Left kidney (tissue), 1 donor: ENCODE measurements at regions not wholly inside any gene's neighbourhood (a gene's known extent, or its start where the extent isn't known, plus 50 kb on each side); places are given as distances from the start of the nearest gene placed in this dataset.
"Not testable (repeated sequence)": the region's sequence is repeated elsewhere in the genome, so short reads cannot be mapped to it uniquely, and the experiment has no call there.

Experiments
- DNase-seq: peaks from one replicate; pipeline ENCODE4 v3.0.0-alpha.2; 2013

- not testable (repeated sequence) for DNase-seq
These were observed 182.5 kb upstream of the FAM20C start for GRCh38 chr7:9919-10318.

- not testable (repeated sequence) for DNase-seq
These were observed 159.6 kb upstream of the FAM20C start for GRCh38 chr7:32565-33280.

GRCh38 chr7:35121-35541, 157.2 kb upstream of the FAM20C start:
- DNase-seq: not testable (repeated sequence)

DNA sequence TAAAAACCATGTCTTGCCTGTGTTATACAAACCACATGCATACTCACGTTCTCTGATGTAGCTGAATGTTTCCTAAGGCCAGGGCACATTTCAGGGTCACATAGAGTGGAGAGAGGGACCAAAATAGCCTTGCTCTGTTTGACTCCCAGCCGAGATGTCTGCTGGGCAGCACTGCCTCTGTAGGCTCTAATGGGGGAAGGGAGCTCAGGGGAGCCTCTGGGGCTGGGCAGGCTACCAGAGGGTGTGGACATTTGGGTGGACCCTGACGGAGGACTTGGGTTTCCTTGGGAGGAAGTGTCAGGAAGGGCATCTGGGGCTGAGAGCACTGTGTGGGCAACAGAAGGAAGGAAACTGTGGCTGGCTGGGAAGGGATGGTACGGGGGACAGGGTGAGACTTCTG, 155.8 kb upstream of the FAM20C start:
- DNase-seq: not testable (repeated sequence)

DNA sequence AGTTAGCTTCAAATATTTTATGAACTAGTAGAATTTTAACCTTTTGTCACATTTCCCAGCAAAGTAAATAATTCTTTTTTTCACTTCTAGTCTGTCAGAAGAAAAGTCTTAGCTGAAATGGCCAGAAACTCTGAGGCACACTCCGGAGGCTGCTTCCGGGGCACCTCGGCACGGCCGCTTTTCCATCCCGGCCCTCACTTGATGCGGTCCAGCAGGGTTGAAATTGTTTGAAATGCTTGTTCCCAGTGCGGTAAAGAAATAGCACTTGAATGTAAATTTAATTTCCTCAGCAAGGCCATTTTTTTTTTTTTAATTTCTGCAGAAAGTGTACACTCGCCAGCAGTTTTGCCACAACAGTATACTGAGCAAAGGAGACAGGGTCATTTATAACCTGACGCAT, 154.7 kb upstream of the FAM20C start:
- DNase-seq: not testable (repeated sequence)

- DNase-seq: not testable (repeated sequence)
These were observed 153.9 kb upstream of the FAM20C start for GRCh38 chr7:38444-38843.

DNA sequence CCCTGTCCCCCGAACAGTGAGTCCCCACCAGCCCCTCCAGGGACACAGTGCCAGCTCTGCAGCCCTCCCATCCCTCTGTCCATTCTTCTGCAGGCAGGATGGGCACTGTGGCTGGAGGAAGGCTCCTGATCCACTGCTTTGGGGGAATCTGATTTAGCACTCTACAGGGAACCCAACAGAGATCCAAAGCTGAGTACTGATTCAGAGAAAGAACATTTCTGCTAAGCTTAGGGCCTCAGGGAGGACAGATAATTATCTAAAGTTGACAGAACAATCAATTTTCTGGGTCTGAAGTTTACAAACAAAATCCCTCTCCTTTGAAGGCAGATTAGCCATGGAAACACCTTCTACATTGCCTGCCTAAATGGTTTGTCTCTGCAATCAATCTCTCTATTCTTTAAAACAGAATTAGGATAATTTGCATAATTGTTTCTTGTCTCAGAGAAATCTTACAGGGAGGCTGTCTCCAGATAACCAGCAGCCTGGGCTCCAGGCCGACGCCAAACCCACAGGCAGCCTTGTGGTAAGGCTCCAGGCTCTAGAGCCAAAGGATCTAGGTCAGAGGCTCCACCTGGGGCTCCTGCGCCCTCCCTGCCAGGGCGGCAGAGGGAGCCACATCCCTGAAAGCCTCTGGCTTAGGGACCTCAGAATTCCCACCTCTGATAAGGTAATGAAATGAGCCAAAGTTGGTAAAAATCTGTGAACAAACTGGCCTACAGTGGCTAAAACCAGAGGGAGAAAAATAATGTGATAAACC, 152.2 kb upstream of the FAM20C start:
- not testable (repeated sequence) for DNase-seq

DNA sequence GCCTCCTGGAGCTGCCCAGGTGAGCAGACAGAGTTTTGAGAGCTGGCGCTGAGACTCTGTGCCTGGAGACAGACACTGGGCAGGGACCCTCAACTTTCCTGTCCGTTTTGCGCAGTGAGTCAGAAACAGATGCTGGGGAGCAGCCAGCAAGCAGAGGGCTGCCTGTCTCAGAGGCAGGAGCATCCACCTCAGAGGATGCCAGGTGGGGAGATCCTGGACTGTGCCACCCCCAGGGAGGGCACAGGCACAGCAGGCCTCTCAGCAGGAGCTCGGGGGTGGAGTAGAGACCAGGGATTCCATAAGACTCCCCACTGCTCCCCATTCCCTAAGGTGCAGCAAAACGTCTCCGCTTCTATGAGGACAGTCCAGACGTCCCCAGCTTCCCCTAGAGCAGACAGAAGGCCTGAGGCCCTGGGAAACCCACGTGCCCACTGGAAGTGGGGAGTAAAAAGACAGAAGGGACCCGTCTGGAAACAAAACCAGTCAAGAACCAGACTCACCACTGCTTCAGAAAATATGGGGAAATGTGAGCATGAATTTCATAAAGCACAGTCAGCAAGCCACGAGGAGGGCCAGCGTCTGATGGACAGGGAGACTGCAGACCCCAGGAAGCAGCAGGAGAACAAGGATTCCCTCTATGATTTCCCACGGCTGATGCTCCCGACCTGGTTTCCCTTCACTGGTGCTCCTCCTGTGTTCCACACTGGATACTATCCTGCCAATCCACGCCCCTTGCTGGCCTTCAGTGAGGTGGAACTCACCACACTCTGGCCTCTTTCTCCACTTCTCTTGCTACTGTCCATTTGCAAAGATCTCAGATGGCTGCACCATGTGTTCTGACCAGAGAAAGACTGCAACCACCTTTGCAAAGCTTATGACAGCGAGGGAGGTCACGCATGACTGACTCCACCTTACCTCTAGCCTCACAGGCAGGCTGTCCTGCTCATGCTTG, 151.3 kb upstream of the FAM20C start:
- no peak for DNase-seq

DNA sequence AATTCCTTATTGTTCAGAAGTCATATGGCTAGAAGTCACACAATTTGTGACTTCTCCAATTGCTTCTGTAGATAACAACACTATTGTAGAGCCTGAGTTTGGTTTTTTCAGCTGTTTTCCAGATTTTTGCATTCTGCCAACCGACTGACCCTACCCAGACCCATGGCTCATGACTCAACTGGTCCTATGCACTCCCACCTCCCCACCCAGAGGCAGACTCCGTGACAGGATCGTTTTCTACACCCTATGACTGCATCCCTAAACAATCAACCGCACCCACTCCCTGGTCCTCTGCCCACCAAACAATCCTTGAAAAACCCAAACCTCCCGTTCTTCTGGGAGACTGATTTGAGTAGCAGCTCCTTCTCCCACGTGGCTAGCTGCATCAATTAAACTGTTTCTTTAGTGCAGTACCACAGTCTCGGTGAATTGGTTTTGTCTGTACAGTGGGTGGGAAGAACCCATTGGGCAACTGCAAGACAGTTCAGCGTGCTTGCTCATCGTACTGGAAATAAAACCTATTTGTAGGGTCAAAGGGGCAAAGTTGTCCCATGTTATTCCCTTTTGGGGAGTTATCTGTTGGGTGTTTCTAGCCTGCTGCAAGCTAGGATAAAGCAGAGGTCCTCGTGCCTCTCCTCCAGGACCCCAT, 150.3 kb upstream of the FAM20C start:
- no peak for DNase-seq

- DNase-seq: no peak
These were observed 148.4 kb upstream of the FAM20C start for GRCh38 chr7:43791-44540.

DNA sequence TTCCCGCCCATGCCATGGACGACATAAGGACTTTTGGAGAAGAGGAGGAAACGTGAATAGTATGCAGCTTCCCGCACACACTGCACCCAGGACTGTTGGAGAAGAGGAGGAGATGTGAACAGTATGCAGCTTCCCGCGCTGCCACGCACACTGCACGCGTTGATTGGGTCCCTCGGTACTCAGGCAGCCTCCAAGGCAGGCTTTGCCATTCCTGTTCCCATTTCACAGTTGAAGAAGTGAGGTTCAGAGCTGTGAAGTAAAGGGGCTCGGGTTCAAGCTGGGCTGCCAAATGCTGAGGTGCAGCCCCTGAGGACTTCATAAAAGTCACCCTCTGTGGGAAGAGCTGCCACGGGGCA, 147.9 kb upstream of the FAM20C start:
- DNase-seq: no peak

GRCh38 chr7:45106-46090, 147.0 kb upstream of the FAM20C start:
- no peak for DNase-seq

DNA sequence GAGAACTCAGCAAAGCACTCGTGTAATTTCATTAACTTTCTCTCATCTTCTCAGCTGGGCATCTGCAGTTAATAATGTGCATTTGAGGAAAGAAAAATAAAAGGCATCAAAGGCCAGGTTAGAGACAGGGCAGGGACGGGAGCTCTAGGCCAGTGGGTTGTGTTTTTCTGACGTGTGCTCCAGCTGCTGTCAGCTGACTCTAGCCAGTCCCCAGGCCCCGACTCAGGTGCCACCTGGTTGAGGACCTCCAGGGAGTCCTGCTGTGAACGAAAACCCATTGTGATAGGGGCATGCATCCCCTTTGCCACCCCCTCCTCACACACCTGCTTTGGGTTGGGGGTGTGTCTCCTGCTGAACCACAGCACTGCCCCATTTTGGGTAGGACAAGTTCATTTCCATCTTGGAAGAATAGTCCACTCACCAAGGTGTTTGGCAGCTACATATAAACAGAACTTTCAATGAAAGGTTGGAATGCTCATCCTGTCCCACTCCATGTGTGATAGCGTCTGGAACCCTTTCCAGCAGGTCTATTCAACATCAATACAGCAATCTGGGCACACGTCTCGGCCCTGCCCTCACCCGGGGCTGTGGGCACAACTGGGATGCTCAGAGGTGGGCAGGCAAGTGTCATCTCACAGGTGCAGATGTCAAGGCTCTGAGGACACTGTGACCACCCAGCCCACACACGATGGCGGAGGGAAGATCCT, 146.1 kb upstream of the FAM20C start:
- DNase-seq: no peak

- DNase-seq: no peak
These were observed 145.6 kb upstream of the FAM20C start for GRCh38 chr7:46830-47140.

DNA sequence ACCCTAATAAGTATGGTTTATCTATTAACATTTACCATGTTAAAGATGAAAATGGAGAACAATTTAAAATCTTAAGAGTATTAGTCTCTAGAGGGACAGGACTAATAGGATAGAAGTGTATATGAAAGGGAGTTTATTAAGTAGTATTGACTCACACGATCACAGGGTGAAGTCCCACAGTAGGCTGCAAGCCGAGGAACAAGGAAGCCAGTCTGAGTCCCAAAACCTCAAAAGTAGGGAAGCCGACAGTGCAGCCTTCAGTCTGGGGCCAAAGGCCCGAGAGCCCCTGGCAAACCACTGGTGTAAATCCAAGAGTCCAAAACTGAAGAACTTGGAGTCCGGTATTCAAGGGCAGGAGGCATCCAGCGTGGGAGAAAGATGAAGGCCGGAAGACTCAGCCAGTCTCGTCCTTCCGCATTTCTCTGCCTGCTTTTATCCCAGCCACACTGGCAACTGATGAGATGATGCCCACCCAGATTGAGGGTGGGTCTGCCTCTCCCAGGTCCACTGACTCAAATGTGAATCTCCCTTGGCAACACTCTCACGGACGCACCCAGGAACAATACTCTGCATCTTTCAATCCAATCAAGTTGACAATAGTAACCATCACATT, 140.8 kb upstream of the FAM20C start:
- DNase-seq: no peak

DNA sequence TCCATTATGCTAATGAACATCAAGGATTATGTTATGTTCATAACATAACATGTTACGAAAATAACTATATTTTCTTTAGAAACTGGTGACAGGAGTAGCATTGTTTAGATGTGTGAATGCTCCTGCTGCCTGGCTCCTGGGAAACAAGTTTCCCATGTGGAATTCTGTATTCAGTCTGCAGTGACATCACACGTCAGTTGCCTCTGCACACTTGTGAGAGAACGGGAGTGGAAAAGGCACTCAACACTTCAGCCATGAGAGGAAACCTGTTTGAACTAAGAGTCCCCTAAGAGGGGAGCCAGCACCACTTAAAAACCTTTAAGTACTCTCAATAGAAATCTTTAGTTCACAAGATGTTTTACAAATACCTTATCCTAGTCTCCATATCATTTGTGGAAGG, 140.3 kb upstream of the FAM20C start:
- DNase-seq: no peak

GRCh38 chr7:53531-53930, 138.8 kb upstream of the FAM20C start:
- no peak for DNase-seq

- no peak for DNase-seq
These were observed 137.8 kb upstream of the FAM20C start for GRCh38 chr7:54615-55014.

- no peak for DNase-seq
These were observed 136.6 kb upstream of the FAM20C start for GRCh38 chr7:55690-56248.
